ENCODE measurements at regions not wholly inside any gene's neighbourhood (a gene's known extent, or its start where the extent isn't known, plus 50 kb on each side); places are given as distances from the start of the nearest gene placed in this dataset.
A peak's percentile ranks its signal among the peaks of the same experiment; 100 is the strongest.
"Not testable (repeated sequence)": the region's sequence is repeated elsewhere in the genome, so short reads cannot be mapped to it uniquely, and the experiment has no call there.

- Mint-ChIP-seq H3K27me3 (peaks cover 29% of the 10 kb centered on the region), H3K4me3 (ENCODE audit: low read depth) (no peak overlapping the region), H3K27ac (peak overlapping the region; percentile 68), H3K9me3 (ENCODE audit: low read depth) (no peaks in the 10 kb centered on the region), H3K4me1 (ENCODE audit: low read depth) (no peaks in the 10 kb centered on the region), H3K36me3 (ENCODE audit: insufficient read depth) (no peaks in the 10 kb centered on the region)
- no peak for DNase-seq (ENCODE audit: low spot score, unreplicated experiment)
- no peak for TF ChIP-seq CTCF (IDR thresholded peaks at IDR 0.05; ENCODE audit: unreplicated experiment)
Measured at GRCh38 chr22:44622679-44623078, 79.3 kb upstream of the PRR5 start.

- DNase-seq (ENCODE audit: low spot score, unreplicated experiment): no peak
- Mint-ChIP-seq H3K27ac (no peak overlapping the region), H3K4me3 (ENCODE audit: low read depth) (no peak overlapping the region), H3K27me3 (peaks cover 24% of the 10 kb centered on the region), H3K9me3 (ENCODE audit: low read depth) (no peaks in the 10 kb centered on the region), H3K4me1 (ENCODE audit: low read depth) (no peaks in the 10 kb centered on the region), H3K36me3 (ENCODE audit: insufficient read depth) (no peaks in the 10 kb centered on the region)
- TF ChIP-seq CTCF (IDR thresholded peaks at IDR 0.05; ENCODE audit: unreplicated experiment): no peak
Measured at GRCh38 chr22:44622147-44622427, 79.9 kb upstream of the PRR5 start.

GRCh38 chr22:44621401-44622146 lies 80.4 kb upstream of the PRR5 start:
- Mint-ChIP-seq H3K9me3 (ENCODE audit: low read depth) (no peaks in the 10 kb centered on the region), H3K27me3 (peaks cover 20% of the 10 kb centered on the region), H3K36me3 (ENCODE audit: insufficient read depth) (no peaks in the 10 kb centered on the region), H3K4me3 (ENCODE audit: low read depth) (no peak overlapping the region), H3K4me1 (ENCODE audit: low read depth) (no peaks in the 10 kb centered on the region), H3K27ac (no peak overlapping the region)
- no peak for TF ChIP-seq CTCF (IDR thresholded peaks at IDR 0.05; ENCODE audit: unreplicated experiment)
- DNase-seq (ENCODE audit: low spot score, unreplicated experiment): no peak

GRCh38 chr22:44620841-44621257 lies 81.2 kb upstream of the PRR5 start:
- no peaks in the 10 kb centered on the region for H3K36me3 Mint-ChIP-seq (ENCODE audit: insufficient read depth)
- no peak overlapping the region for H3K4me3 Mint-ChIP-seq (ENCODE audit: low read depth)
- H3K4me1 Mint-ChIP-seq (ENCODE audit: low read depth): no peaks in the 10 kb centered on the region
- peaks cover 14% of the 10 kb centered on the region for H3K27me3 Mint-ChIP-seq
- no peak overlapping the region for H3K27ac Mint-ChIP-seq
- H3K9me3 Mint-ChIP-seq (ENCODE audit: low read depth): no peaks in the 10 kb centered on the region
- DNase-seq (ENCODE audit: low spot score, unreplicated experiment): no peak
- no peak for TF ChIP-seq CTCF (IDR thresholded peaks at IDR 0.05; ENCODE audit: unreplicated experiment)

- Mint-ChIP-seq H3K27ac (no peak overlapping the region), H3K4me1 (ENCODE audit: low read depth) (no peaks in the 10 kb centered on the region), H3K9me3 (ENCODE audit: low read depth) (no peaks in the 10 kb centered on the region), H3K27me3 (peaks cover 14% of the 10 kb centered on the region), H3K36me3 (ENCODE audit: insufficient read depth) (no peaks in the 10 kb centered on the region), H3K4me3 (ENCODE audit: low read depth) (no peak overlapping the region)
- DNase-seq (ENCODE audit: low spot score, unreplicated experiment): no peak
- TF ChIP-seq CTCF (IDR thresholded peaks at IDR 0.05; ENCODE audit: unreplicated experiment): no peak
Measured at GRCh38 chr22:44620129-44620840, 81.7 kb upstream of the PRR5 start.

- not testable (repeated sequence) for H3K27ac Mint-ChIP-seq; DNase-seq (ENCODE audit: low spot score, unreplicated experiment); H3K4me1 Mint-ChIP-seq (ENCODE audit: low read depth); H3K36me3 Mint-ChIP-seq (ENCODE audit: insufficient read depth); H3K4me3 Mint-ChIP-seq (ENCODE audit: low read depth); H3K9me3 Mint-ChIP-seq (ENCODE audit: low read depth)
- peaks cover 14% of the 10 kb centered on the region for H3K27me3 Mint-ChIP-seq
Measured at GRCh38 chr22:44619560-44620128, 82.4 kb upstream of the PRR5 start.

- H3K27ac Mint-ChIP-seq; DNase-seq (ENCODE audit: low spot score, unreplicated experiment); H3K36me3 Mint-ChIP-seq (ENCODE audit: insufficient read depth): not testable (repeated sequence)
Measured at GRCh38 chr22:44618910-44619309, 83.1 kb upstream of the PRR5 start.

More at GRCh38 chr22:44618910-44619309, 83.1 kb upstream of the PRR5 start:
- not testable (repeated sequence) for H3K9me3 Mint-ChIP-seq (ENCODE audit: low read depth); H3K4me3 Mint-ChIP-seq (ENCODE audit: low read depth); H3K4me1 Mint-ChIP-seq (ENCODE audit: low read depth)
- H3K27me3 Mint-ChIP-seq: peaks cover 11% of the 10 kb centered on the region
